ENCODE measurements at regions not wholly inside any gene's neighbourhood (a gene's known extent, or its start where the extent isn't known, plus 50 kb on each side); places are given as distances from the start of the nearest gene placed in this dataset.

GRCh38 chr7:130909881-130910672 lies 176.1 kb upstream of the KLF14 start:
- H3K27me3 ChIP-seq = no peaks in the 10 kb centered on the region
- H3K27ac ChIP-seq = peak overlapping the region in 3 of 4 donors; percentile 86 to 94 (median 93)
- H3K4me3 ChIP-seq = peak overlapping the region; percentile 13 to 55 (median 48)
- peaks cover 6 to 88% (median 40%) of the 10 kb centered on the region in 4 donors for H3K4me1 ChIP-seq
- TF ChIP-seq POLR2A (IDR thresholded peaks at IDR 0.05) (no peak), EP300 (IDR thresholded peaks at IDR 0.05) (no peak)
- TF ChIP-seq, protein P1, sequence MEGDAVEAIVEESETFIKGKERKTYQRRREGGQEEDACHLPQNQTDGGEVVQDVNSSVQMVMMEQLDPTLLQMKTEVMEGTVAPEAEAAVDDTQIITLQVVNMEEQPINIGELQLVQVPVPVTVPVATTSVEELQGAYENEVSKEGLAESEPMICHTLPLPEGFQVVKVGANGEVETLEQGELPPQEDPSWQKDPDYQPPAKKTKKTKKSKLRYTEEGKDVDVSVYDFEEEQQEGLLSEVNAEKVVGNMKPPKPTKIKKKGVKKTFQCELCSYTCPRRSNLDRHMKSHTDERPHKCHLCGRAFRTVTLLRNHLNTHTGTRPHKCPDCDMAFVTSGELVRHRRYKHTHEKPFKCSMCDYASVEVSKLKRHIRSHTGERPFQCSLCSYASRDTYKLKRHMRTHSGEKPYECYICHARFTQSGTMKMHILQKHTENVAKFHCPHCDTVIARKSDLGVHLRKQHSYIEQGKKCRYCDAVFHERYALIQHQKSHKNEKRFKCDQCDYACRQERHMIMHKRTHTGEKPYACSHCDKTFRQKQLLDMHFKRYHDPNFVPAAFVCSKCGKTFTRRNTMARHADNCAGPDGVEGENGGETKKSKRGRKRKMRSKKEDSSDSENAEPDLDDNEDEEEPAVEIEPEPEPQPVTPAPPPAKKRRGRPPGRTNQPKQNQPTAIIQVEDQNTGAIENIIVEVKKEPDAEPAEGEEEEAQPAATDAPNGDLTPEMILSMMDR (IDR thresholded peaks at IDR 0.05) = no peak
- no peaks in the 10 kb centered on the region for H3K9me3 ChIP-seq
- peaks cover 0 to 30% (median 0%) of the 10 kb centered on the region in 3 donors for H3K36me3 ChIP-seq
- 74 to 75% methylated on average over 9 of the region's 9 CpGs for WGBS, 2 donors
- no peak for DNase-seq (ENCODE audit: low spot score in 2 of 2)

DNA sequence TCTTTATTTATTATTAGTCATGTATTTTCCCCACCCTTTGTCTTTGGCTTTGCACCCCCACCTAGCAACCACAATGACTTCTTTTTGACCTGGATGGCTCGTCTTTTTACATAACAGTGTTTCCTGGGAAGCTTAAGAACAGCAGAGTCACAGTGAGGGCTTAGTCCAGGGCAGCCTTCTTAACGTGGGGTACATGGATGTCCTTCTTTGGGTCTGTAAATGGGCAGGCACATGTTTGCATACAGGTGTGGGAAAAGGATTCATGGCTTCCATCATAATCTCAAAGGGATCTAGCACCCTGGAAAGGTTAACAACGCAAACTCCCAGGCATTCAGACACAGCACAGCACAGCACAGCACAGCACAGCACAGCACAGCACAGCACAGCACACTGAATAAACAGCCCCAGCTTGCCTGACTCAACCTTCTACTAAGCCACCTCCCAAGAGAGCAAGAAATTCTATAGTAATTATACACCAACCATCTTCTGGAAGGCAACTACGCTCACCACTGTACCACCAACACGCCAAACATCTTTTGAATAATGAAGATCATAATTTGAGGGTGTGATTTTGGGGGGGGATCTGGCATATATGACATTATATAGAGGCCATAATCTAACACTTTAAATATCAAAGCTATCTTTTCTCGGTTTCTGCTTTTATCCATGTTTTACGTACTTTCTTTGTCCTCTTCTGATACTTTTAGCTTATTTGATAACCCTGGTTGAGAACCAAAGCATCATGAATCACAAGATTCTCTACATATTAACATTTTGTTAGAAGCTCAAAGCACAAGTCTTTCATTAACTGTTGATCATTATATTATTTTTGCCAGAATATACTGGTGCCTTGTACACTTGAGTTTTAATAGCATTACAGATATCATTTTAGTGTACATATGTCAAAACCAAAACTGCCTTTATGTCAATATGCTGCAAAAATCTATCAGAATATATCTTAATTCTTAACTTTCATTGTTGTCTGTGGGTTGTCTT lies 177.2 kb upstream of the KLF14 start:
- H3K4me1 ChIP-seq = peaks cover 6 to 88% (median 42%) of the 10 kb centered on the region in 4 donors
- H3K36me3 ChIP-seq = peaks cover 0 to 30% (median 0%) of the 10 kb centered on the region in 3 donors
- no peak for DNase-seq (ENCODE audit: low spot score in 2 of 2)
- no peaks in the 10 kb centered on the region for H3K9me3 ChIP-seq
- TF ChIP-seq POLR2A (IDR thresholded peaks at IDR 0.05) (no peak), EP300 (IDR thresholded peaks at IDR 0.05) (peak in 1 of 2 donors; percentile 12)
- TF ChIP-seq, protein P1 (IDR thresholded peaks at IDR 0.05) = no peak
- WGBS, 2 donors = 47 to 49% methylated on average over 7 of the region's 7 CpGs
- H3K4me3 ChIP-seq = peak overlapping the region; percentile 45 to 55 (median 50)
- peak overlapping the region; percentile 86 to 94 (median 93) for H3K27ac ChIP-seq
- no peaks in the 10 kb centered on the region for H3K27me3 ChIP-seq

DNA sequence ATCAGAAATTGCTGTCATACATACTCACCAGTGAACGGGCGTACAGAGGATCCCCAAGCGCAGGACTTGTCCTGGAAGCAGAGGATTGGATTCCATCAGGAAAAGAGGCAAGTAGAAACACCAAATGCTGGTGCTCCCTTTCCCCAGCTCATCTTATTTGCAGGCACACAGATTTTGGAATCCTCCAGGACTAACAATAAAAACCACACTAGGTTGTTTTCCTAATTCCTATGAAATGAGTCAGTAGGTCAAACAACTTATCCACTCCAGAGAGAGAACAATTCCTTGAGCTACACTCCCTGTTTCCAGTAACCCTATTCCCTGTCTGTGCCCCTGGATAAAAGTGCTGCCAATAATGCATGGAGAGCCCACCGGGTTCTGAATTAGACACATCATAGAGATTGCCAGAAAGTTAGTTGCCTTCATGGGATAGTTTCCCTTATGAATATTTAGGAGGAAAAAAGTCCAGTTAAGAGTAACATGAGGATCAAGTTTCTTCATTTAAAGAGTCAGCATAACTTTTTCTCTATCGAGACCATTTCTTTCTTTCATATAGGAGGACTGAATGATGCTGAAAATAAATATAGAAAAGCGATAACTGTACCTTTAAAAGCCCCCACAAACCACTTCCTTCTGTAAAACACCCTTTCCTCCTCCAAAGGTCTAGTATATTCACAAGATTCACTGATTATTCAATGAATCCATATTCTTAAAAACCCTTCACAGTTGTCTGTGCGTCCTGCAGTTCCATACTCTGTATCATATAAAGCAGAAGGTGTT lies 178.3 kb upstream of the KLF14 start:
- TF ChIP-seq POLR2A (IDR thresholded peaks at IDR 0.05) (peak in 1 of 2 donors; percentile 23), EP300 (IDR thresholded peaks at IDR 0.05) (peak in 1 of 2 donors; percentile 69)
- TF ChIP-seq, protein P1 (IDR thresholded peaks at IDR 0.05) = no peak
- DNase-seq (ENCODE audit: low spot score in 2 of 2) = no peak
- H3K9me3 ChIP-seq = no peaks in the 10 kb centered on the region
- H3K4me1 ChIP-seq = peaks cover 6 to 89% (median 51%) of the 10 kb centered on the region in 4 donors
- H3K4me3 ChIP-seq = peak overlapping the region; percentile 45 to 55 (median 50)
- peak overlapping the region; percentile 86 to 94 (median 93) for H3K27ac ChIP-seq
- WGBS, 2 donors = 19 to 22% methylated on average over 7 of the region's 7 CpGs
- no peaks in the 10 kb centered on the region for H3K27me3 ChIP-seq
- H3K36me3 ChIP-seq = peaks cover 0 to 31% (median 0%) of the 10 kb centered on the region in 3 donors

GRCh38 chr7:130912862-130913638 lies 179.0 kb upstream of the KLF14 start:
- peak overlapping the region; percentile 86 to 94 (median 93) for H3K27ac ChIP-seq
- H3K4me3 ChIP-seq = peak overlapping the region; percentile 45 to 55 (median 50)
- TF ChIP-seq POLR2A (IDR thresholded peaks at IDR 0.05) (peak; percentile 21 to 60), EP300 (IDR thresholded peaks at IDR 0.05) (peak in 1 of 2 donors; percentile 87)
- TF ChIP-seq, protein P1 (IDR thresholded peaks at IDR 0.05) = no peak
- peaks cover 0 to 24% (median 0%) of the 10 kb centered on the region in 3 donors for H3K36me3 ChIP-seq
- peaks cover 6 to 90% (median 59%) of the 10 kb centered on the region in 4 donors for H3K4me1 ChIP-seq
- DNase-seq (ENCODE audit: low spot score in 2 of 2) = peak; percentile 52 to 76
- no peaks in the 10 kb centered on the region for H3K27me3 ChIP-seq
- no peaks in the 10 kb centered on the region for H3K9me3 ChIP-seq
- 0 to 3% methylated on average over 18 of the region's 18 CpGs for WGBS, 2 donors

Measured in tibial nerve (tissue), 4 donors.